ENCODE measurements at regions not wholly inside any gene's neighbourhood (a gene's known extent, or its start where the extent isn't known, plus 50 kb on each side); places are given as distances from the start of the nearest gene placed in this dataset.
"Not testable (repeated sequence)": the region's sequence is repeated elsewhere in the genome, so short reads cannot be mapped to it uniquely, and the experiment has no call there.

DNA sequence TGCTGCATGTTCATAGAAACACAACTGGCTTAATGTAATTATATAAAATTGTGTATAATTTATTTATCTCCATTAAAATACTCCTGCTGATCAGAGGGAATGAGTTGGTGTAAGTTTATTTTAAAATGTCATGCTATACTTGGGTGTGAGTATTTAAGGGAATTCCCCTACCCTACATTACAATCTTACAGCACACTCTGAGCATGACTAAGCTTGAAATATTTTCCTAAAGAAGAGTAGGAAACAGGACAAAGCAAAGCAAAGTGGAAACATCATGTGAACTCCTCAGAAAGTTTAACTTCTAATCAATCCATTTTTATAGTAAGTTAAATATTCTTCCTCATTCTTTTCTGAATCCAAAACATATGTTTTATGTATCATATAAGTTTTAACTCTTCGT, 1271.3 kb downstream of the EFNA5 start:
- no peak for DNase-seq (ENCODE audit: extremely low read depth in 1 of 2, low read depth in 1 of 2)

DNA sequence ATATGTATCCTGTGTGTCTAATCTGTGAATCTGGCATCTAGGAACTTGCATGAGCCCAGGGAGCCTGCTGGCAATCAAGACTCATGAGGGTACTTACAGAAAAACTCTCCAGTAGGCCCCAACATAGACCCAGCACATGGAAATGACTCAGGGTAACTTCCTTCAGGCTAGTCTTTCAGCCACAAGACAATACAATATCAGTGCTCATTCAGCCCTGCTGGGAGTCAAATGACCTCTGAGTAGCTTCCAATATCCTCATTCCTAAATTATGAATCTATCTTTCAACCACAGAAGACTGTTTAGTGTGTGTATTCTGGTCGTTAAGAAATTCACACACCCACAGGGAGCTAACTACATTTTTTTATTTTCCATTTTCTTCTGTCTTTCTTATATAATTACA, 1273.0 kb downstream of the EFNA5 start:
- no peak for DNase-seq (ENCODE audit: extremely low read depth in 1 of 2, low read depth in 1 of 2)

DNA sequence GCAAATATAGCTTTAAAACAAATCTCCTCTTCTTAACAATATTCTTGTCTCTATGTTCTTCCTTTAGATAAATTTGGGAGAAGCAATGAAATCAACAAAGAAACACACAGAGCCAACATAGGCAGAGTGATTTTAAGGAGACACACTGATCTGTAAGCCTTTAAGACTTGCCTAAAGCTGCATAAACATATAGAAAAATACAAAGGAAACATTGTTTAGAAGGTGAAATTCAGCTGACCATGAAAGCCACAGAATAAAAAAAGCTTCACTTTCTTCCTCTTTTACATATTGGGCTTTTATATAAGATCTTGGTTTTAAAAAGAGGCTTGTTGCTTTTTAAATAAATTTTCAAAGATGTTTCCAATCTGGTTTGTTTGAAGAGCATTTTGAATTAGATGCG, 1277.5 kb downstream of the EFNA5 start:
- DNase-seq (ENCODE audit: extremely low read depth in 1 of 2, low read depth in 1 of 2) = no peak

DNA sequence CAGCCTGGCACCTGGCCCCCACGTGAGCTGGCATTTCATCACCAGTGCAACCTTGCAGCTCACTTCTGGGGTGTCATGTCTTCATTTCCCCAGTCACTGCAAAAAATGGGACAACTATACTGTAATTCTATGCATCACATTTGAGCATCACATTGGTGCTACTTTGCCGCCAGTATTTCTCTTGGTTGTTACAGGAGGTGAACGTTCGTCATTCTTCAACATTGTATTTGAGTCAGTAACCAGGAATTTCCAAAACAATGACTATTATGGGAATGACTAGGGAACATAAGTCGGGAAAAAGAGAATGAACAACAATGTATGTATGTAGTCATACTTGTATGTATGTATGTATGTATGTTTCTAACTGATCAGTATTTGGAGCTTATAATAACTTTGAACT, 1278.0 kb downstream of the EFNA5 start:
- no peak for DNase-seq (ENCODE audit: extremely low read depth in 1 of 2, low read depth in 1 of 2)

DNA sequence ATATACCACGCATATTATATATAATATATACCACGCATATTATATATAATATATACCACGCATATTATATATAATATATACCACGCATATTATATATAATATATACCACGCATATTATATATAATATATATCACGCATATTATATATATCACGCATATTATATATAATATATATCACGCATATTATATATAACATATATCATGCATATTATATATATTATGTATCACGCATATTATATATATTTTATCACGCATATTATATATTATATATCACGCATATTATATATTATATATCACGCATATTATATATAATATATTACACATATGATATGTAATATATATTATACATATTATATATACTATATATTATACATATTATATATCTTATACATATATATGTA, 1283.0 kb downstream of the EFNA5 start:
- DNase-seq (ENCODE audit: extremely low read depth in 1 of 2, low read depth in 1 of 2) = not testable (repeated sequence)

DNA sequence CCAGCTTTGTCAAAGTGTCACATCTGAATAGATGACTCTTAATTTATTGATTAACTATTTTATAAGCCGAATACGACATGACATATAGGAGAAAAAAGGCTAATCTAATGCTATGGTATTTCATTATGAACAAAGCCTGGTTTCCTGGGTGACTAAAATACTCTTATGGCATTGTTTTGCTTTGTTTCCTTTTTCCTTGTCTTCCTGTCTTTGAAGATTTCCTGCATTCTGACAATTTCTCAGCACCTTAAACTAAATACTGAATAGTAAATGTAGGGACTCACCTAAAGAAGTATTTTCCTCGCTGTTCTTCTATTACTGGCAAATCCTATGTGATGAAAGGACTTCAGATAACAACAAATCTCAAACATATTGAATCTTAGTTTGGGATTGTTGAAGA, 1284.5 kb downstream of the EFNA5 start:
- no peak for DNase-seq (ENCODE audit: extremely low read depth in 1 of 2, low read depth in 1 of 2)

DNA sequence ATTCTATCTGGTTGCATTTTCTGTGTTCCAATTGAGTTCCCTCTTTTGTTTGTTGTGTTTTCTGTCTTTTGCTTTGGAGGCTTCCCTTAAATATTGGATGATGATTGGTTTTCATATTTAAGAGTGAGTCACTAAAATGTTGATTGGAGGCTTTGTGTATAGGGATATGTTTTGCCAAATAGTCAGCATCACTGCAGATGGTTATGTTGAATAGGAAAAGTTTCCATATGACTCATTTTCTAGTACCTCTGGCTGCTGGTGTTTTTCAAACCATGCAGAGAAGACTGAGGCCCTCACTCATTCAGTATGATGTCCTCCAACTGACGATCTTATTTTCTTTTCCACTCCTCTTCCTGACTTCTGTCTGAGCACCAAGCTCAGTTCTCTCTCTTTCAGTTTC, 1290.0 kb downstream of the EFNA5 start:
- DNase-seq (ENCODE audit: extremely low read depth in 1 of 2, low read depth in 1 of 2) = no peak

DNA sequence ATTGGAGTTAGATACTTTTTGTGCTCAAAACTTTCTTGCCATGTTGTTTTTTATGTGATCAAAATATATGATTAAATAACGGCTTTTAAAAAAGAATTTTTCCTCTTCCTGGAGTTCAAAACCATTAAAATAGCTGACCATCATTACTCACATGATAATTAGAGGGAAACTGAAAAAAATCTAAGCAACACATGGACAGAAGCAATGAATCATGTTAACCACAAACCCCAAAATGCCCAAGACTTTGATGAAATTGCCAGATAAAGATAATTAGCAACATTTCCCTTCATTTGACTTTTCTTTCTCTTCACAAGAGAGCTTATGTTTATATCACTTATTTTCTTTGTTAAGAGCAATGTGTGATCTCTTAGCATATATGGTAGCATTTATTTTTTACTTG, 1294.2 kb downstream of the EFNA5 start:
- DNase-seq (ENCODE audit: extremely low read depth in 1 of 2, low read depth in 1 of 2) = no peak

DNA sequence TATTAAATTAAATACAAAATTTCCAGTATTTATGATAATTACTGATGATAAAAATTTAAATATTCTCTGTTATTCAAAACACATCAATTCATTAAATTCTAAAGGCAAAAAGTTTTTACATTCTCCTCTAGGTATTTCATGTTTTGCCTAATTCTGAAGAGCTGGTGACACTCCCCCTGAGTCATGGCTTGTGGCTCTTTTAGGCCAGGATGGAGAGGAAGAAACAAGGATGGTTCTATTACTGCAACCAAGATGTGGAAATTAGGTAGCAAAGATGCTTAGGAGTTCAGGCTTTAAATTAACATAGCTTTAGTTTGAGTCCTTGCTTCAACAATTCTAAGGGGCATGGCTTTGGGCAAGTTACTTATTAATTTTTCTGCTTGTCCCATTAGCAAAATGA, 1295.8 kb downstream of the EFNA5 start:
- DNase-seq (ENCODE audit: extremely low read depth in 1 of 2, low read depth in 1 of 2) = no peak

DNA sequence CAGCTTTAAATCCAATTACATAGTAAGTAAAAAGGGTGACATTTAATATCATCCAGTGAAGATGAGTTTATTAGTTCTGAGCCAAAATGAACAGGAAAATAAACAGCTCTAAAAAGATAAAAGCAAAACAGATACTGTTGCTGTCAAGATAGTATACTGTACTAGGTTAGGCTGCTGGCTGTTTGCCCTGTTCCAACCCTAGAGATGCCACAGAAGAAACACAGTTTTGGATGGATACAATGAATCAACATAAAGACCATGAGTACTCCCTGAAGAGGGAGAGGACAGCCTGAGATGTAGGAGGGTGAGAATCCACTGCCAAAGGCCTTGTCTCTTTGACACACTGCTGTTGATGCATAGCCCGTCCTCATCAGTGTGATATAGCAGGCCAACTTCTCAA, 1302.7 kb downstream of the EFNA5 start:
- DNase-seq (ENCODE audit: extremely low read depth in 1 of 2, low read depth in 1 of 2) = no peak

DNA sequence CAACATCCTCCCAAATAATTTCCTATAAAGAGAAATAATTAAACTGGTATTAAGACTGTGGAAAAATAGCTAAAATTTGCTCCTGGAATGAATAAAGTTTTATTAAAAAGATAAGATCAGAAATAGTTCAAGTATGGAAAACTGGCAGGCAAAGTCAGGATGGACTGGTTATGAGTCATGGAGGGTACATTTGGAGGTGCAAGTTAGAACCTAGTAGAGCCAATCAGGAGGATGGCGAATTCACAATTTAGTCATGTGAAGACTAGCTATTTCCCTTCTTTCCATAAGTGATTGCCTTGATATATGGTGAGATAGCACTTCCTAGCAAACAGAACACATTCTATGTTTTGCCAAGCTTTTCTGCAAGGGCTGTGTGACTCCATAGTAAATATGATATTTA, 1303.5 kb downstream of the EFNA5 start:
- DNase-seq (ENCODE audit: extremely low read depth in 1 of 2, low read depth in 1 of 2) = no peak

DNA sequence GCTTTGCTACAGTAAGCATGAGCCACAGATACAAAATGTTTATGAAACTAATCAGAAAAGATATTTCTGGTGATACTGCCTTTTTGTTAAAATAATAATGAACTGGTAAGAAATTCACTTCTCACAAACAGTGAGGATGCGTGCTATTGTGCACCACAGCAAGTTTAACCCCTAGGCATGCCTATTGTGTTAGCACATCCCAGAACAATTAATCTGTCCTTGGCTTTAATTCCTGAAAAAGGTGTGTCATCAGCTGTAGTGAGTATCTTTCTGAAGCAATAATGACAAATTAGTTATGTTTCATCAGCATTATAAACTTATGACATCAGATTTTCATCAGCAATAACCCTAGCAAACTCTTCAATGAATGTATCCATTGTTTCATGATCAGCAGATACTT, 1307.2 kb downstream of the EFNA5 start:
- DNase-seq (ENCODE audit: extremely low read depth in 1 of 2, low read depth in 1 of 2) = no peak

DNA sequence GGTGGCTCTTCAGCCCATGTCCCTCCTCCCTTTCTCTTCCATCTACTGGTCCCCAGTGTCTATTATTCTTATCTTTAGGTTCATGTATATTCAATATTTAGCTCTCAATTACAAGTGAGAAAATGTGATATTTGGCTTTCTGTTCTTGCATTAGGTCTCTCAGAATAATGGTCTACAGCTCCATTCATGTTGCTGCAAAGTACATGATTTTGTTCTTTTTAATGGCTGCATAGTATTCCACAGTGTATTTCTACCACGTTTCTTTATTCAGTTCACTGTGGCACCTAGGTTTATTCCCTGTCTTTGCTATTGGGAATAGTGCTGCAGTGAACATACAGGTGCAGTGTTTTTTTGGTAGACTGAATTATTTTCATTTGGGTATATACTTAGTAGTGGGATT, 1308.8 kb downstream of the EFNA5 start:
- no peak for DNase-seq (ENCODE audit: extremely low read depth in 1 of 2, low read depth in 1 of 2)

DNA sequence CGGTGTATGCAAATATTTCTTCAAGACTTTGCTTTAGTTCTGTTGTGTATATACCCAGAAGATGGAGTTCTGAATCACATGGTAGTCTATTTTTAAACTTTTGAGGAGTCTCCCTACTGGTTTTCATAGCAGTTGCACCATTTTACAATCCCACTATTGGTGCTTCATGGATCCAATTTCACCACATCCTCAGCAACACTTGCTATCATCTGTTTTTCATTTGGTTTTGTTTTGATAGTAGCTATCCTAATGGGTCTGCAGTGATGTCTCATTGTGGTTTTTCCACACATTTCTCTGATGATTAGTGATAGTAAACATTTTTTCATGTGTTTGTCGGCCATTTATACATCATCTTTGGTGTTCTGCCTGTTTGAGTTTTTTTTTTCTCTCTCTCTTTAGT, 1339.3 kb downstream of the EFNA5 start:
- DNase-seq (ENCODE audit: extremely low read depth in 1 of 2, low read depth in 1 of 2) = no peak

DNA sequence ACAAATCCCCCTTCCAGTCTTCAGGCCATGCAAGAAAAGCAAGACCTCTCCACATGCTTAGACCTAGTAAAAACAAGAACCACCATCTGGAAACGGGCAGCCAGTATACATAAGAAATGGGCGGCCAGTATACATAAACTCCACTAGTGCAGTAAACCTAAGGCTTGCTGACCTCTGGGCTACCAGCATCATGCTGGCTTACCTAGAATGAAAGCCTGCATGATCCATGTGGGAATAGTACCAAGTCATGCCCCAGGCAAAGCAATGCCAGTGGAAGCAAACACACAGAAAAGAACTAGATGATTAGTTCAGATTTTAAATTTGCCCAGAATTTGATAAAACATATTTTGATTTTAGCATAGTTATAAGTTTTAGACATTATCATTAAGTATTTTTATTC, 1346.4 kb downstream of the EFNA5 start:
- DNase-seq (ENCODE audit: extremely low read depth in 1 of 2, low read depth in 1 of 2) = no peak

DNA sequence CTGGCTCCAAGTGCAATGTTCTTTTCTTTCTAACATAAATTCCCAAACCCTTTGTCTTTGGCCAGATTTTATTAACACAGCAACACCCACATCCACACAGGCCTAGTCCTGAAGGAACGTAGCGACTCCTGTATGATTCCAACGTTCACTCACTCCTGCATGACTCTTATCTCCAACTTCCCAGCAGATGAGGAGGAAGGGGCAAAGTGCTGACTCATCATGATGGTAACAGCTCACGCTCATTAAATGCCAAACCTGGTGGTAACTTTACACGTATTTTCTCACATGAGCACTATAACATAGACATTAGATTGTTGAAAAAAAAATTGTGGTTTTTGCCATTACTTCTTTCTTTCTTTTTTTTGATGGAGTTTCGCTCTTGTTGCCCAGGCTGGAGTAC, 1349.5 kb downstream of the EFNA5 start:
- no peak for DNase-seq (ENCODE audit: extremely low read depth in 1 of 2, low read depth in 1 of 2)

DNA sequence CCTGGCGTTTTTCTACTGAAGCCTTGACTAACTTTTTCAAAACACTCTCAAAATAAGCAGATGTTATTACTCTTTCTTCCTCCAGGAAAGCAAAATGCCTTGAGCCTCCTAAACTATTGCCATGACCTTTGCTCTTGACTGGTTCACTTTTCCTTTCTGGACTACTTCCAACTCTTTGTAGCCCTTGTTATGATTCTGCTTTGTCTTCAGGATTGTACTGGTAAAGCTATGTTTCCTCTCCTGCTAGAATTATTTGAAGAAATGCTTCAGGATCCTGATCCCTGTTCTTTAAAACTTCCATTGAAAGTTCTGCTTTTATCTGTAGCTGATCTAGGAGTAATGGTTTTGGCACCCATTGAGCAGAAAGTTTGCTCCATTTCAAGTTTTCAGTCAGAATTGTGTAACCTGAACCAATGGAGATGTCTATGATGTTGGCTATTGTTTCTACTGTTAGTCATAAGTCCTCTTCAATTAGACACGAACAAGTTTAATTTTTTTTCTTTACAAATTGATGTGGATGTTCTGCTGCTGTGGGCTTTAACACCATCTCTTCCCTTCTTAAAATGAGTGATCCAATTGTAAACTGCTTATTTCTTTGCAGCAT, 1356.4 kb downstream of the EFNA5 start:
- no peak for DNase-seq (ENCODE audit: extremely low read depth in 1 of 2, low read depth in 1 of 2)

DNA sequence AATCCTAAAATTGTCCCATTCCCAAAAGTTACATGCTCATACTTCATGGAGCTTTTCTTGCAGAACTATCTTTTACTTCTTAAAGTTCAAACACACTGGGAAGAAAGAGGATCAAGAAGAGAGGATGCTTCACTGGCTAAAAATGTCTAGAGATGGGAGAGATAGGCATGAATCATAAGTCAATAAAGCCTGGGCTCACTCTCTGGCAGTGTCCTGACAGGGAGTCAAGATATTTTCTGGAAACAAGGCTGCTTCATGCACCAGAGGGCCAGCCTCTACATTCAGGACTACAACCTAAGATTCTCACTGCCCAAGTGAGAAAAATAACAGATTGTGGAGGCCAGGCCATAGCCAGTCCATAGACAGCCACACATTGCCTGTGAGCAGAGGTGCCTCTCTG, 1358.4 kb downstream of the EFNA5 start:
- DNase-seq (ENCODE audit: extremely low read depth in 1 of 2, low read depth in 1 of 2) = no peak

DNA sequence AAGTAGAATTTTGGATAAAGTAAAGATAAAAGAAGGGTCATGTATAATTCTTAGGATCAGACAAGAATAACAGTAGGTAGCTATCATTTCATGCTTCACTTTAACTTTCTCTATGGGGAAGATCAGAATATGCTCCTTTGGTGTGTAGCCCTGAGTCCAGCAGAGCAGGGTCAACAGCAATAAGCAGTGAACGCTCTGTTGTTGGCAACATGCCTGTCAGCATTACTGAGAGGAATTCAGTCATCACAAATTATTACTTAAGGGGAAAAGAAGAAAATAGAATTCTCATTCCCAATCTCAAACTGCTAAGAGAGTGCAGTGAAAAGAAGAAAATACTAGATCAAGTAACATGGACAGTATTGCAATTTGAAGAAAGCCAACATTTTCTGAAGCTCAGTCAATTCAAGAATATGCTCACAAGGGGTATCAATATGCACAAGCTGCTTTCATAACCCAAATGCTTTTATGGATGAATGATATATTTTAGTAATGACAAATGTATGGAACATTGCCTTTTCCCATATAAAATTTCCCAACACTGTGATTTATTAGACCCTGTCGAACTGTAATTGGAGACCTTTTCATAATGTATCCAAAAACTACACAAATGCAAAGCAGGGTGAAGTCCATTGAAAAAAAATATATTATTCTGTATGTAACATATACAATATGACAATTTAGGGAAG, 1359.4 kb downstream of the EFNA5 start:
- no peak for DNase-seq (ENCODE audit: extremely low read depth in 1 of 2, low read depth in 1 of 2)

DNA sequence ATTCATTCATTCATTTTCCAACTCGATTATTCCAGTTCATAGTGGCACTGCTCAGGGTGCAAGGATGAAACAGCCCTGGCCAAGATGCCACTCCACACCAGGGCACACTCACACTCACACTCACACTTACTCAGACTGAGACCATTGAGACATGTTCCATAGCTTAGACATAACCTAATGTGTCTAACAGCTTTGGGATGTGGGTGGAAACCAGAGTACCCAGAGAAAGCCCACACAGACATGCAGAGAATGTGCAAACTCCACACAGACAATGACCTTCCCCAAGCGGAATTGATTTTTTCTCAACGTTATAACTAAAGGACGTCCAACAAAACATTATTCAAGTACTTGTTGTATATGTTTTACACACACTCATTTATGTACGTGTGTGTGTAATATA, 1363.5 kb downstream of the EFNA5 start:
- no peak for DNase-seq (ENCODE audit: extremely low read depth in 1 of 2, low read depth in 1 of 2)

DNA sequence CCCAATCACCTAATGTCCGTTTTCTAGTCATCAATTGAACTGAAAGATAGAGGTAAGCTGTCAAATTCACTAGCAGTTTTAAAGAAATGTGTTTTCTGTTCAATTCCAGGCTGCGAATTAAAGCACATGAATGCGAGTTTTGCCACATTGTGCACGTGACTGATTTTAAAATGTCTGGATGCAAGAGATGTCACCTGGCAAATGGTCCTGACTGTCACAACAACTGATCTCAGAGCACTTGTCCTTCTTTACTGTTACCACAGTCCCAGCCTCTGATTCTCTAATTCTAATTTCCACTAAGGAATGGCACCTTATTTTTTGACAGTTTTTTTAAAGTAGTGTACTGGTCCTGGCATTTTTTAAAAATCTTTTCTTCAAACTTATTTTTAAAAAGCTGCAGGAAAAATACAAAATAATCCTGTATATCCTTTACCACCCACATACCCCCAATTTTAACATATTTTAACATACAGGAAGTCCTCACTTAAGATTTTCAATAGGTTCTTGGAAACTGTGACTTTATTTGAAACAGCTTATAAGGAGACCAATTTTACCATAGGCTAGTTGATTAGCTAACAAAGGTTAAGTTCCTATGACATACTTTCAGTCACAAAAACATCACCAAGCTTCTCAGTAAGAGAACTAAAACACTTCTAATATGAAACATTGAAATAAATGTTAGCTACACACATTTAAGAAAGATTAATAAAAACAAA, 1364.3 kb downstream of the EFNA5 start:
- no peak for DNase-seq (ENCODE audit: extremely low read depth in 1 of 2, low read depth in 1 of 2)

DNA sequence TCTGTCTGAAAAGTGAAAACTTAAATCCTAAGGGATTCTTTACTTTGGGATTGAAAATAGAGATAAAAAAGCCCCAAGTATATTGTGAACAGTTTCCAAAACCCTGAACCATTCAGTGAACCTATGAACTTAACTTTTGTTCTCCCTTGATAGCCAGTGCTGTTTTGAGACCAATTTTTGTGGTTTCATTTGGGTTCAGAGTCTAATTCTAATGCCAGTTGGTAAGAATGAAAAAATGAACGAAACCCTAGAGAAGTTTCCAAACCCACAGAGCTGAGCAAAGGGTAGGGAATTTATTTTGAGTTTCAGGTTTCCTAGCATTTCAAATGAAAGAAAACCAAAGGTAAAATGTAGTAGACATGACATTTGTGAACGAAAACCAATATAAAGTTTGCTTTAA, 1366.8 kb downstream of the EFNA5 start:
- DNase-seq (ENCODE audit: extremely low read depth in 1 of 2, low read depth in 1 of 2) = no peak
